ENCODE measurements at regions not wholly inside any gene's neighbourhood (a gene's known extent, or its start where the extent isn't known, plus 50 kb on each side); places are given as distances from the start of the nearest gene placed in this dataset.

GRCh38 chr3:186487819-186488218 lies 56.4 kb downstream of the CRYGS start:
- CTCF ChIA-PET = interaction anchor here (0.9 to 1.8 kb wide), 3 partner anchors 8 to 226 kb away, joined by 3 to 6 read pairs (median 3); no protein-coding TSS in a partner anchor
- H3K27ac ChIP-seq (ENCODE audit: control insufficient read depth, insufficient read depth) = no peak overlapping the region
- H4K20me1 ChIP-seq (ENCODE audit: control insufficient read depth, insufficient read depth) = no peaks in the 10 kb centered on the region
- RAD21 ChIA-PET (ENCODE audit: unreplicated experiment) = no interaction called here
- no peak for ATAC-seq
- intact Hi-C loops (cut with micrococcal nuclease; ENCODE audit: unreplicated experiment) (no loop called here), in situ Hi-C loops (cut with MboI) (no loop called here)
- no TSS peak for BruUV-seq (replicated peaks)
- no peaks in the 10 kb centered on the region for H3K27me3 ChIP-seq (replicated peaks in 1 of 2; ENCODE audit: control insufficient read depth in 2 of 2, insufficient read depth in 2 of 2, low read length in 1 of 2)
- no peaks in the 10 kb centered on the region for H3K36me3 ChIP-seq (ENCODE audit: control insufficient read depth in 2 of 2, insufficient read depth in 2 of 2, low read length in 1 of 2)
- POLR2A ChIA-PET = no interaction called here
- no peak overlapping the region for H2AFZ ChIP-seq (ENCODE audit: control insufficient read depth, low read depth, low read length)
- DNase-seq (ENCODE audit: low read depth, low spot score) = no peak
- FAIRE-seq = no peak
- H3K9me3 ChIP-seq (replicated peaks; ENCODE audit: control insufficient read depth, insufficient read depth, low read length) = no peaks in the 10 kb centered on the region
- H3K9ac ChIP-seq (ENCODE audit: control insufficient read depth, insufficient read depth, low read length) = no peak overlapping the region
- H3K4me3 ChIP-seq = no peak overlapping the region
- SMC1A ChIA-PET (ENCODE audit: uncharacterized antibody, unreplicated experiment) = interaction anchor here (1.0 to 1.3 kb wide), 2 partner anchors 9 to 52 kb away, joined by 3 to 4 read pairs; no protein-coding TSS in a partner anchor
- TF ChIP-seq RAD21 (IDR thresholded peaks at IDR 0.05; ENCODE audit: insufficient read depth, low read depth, low read length) = 0 out of 2 replicates have a peak, but pooled peaks have one; percentile 14
- no peak for TF ChIP-seq PBX3 (IDR thresholded peaks at IDR 0.05; ENCODE audit: insufficient replicate concordance, low read depth, low read length)
- no peaks in the 10 kb centered on the region for H3K79me2 ChIP-seq (ENCODE audit: control insufficient read depth, insufficient read depth, low read length)
- H3K4me1 ChIP-seq (ENCODE audit: control insufficient read depth, insufficient read depth, low read length) = no peaks in the 10 kb centered on the region
- WGBS (ENCODE audit: insufficient coverage, insufficient replicate concordance, low lambda C conversion rate, missing lambda C conversion rate) = 59% methylated on average over 3 of the region's 3 CpGs
- no peak overlapping the region for H3K4me2 ChIP-seq (ENCODE audit: control insufficient read depth, insufficient read depth)

GRCh38 chr3:186487037-186487436 lies 57.1 kb downstream of the CRYGS start:
- DNase-seq (ENCODE audit: low read depth, low spot score) (no peak), FAIRE-seq (no peak), ATAC-seq (no peak)
- Histone ChIP-seq H3K4me1 (ENCODE audit: control insufficient read depth, insufficient read depth, low read length) (no peaks in the 10 kb centered on the region), H3K9ac (ENCODE audit: control insufficient read depth, insufficient read depth, low read length) (no peak overlapping the region), H3K4me3 (no peak overlapping the region), H3K27me3 (replicated peaks in 1 of 2; ENCODE audit: control insufficient read depth in 2 of 2, insufficient read depth in 2 of 2, low read length in 1 of 2) (no peaks in the 10 kb centered on the region), H4K20me1 (ENCODE audit: control insufficient read depth, insufficient read depth) (no peaks in the 10 kb centered on the region), H2AFZ (ENCODE audit: control insufficient read depth, low read depth, low read length) (no peak overlapping the region), H3K36me3 (ENCODE audit: control insufficient read depth in 2 of 2, insufficient read depth in 2 of 2, low read length in 1 of 2) (no peaks in the 10 kb centered on the region), H3K9me3 (replicated peaks; ENCODE audit: control insufficient read depth, insufficient read depth, low read length) (no peaks in the 10 kb centered on the region), H3K4me2 (ENCODE audit: control insufficient read depth, insufficient read depth) (no peak overlapping the region), H3K27ac (ENCODE audit: control insufficient read depth, insufficient read depth) (no peak overlapping the region), H3K79me2 (ENCODE audit: control insufficient read depth, insufficient read depth, low read length) (no peaks in the 10 kb centered on the region)
- ChIA-PET POLR2A (no interaction called here), RAD21 (ENCODE audit: unreplicated experiment) (no interaction called here), CTCF (interaction anchor here (0.9 to 1.8 kb wide), 3 partner anchors 9 to 226 kb away, joined by 3 to 6 read pairs (median 3); no protein-coding TSS in a partner anchor), SMC1A (ENCODE audit: uncharacterized antibody, unreplicated experiment) (interaction anchor here (1.0 to 1.3 kb wide), 2 partner anchors 8 to 53 kb away, joined by 3 to 4 read pairs; no protein-coding TSS in a partner anchor)
- in situ Hi-C loops (cut with MboI) = no loop called here
- 94% methylated on average over 4 of the region's 4 CpGs for WGBS (ENCODE audit: insufficient coverage, insufficient replicate concordance, low lambda C conversion rate, missing lambda C conversion rate)
- intact Hi-C loops (cut with micrococcal nuclease; ENCODE audit: unreplicated experiment) = no loop called here
- no TSS peak for BruUV-seq (replicated peaks)
- no peak for TF ChIP-seq BHLHE40 (IDR thresholded peaks at IDR 0.05; ENCODE audit: borderline replicate concordance in 1 of 2, low read depth in 2 of 2, low read length in 1 of 2)
- TF ChIP-seq NR2C1 (IDR thresholded peaks at IDR 0.05) = no peak
- TF ChIP-seq RAD51 (IDR thresholded peaks at IDR 0.05) = no peak
- no peak for TF ChIP-seq ZBTB33 (IDR thresholded peaks at IDR 0.05)
- no peak for TF ChIP-seq CBX3 (IDR thresholded peaks at IDR 0.05; ENCODE audit: borderline replicate concordance, low read depth)
- TF ChIP-seq PBX3 (IDR thresholded peaks at IDR 0.05; ENCODE audit: insufficient replicate concordance, low read depth, low read length) = no peak
- TF ChIP-seq MYC (IDR thresholded peaks at IDR 0.05; ENCODE audit: insufficient read depth, insufficient read length, insufficient replicate concordance, low read length, severe bottlenecking) = no peak
